ENCODE measurements at regions not wholly inside any gene's neighbourhood (a gene's known extent, or its start where the extent isn't known, plus 50 kb on each side); places are given as distances from the start of the nearest gene placed in this dataset.
"Not testable (repeated sequence)": the region's sequence is repeated elsewhere in the genome, so short reads cannot be mapped to it uniquely, and the experiment has no call there.

DNA sequence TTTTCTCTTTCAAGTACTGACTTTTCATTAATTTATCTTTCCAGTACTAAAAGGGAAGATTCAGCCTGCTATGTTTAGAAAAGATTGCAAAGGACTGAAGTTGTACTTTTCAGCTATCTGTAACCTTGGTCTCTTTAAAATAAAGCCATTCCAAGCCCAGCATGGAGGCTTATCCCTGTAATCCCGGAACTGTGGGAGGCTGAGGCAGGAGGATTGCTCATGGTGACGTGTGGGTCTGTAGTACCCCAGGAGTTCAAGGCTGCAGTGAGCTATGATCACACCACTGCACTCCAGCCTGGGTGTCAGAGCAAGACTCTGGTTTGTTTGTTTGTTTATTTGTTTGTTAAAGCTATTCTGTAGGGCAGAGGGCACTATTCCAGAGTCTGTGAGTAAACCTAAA lies 50.6 kb upstream of the TMEM170B start:
- Mint-ChIP-seq H3K4me1 (no peaks in the 10 kb centered on the region), H3K9me3 (no peaks in the 10 kb centered on the region), H3K4me3 (no peak overlapping the region), H3K27me3 (no peaks in the 10 kb centered on the region), H3K27ac (no peak overlapping the region), H3K36me3 (no peaks in the 10 kb centered on the region)
- ATAC-seq: no peak

DNA sequence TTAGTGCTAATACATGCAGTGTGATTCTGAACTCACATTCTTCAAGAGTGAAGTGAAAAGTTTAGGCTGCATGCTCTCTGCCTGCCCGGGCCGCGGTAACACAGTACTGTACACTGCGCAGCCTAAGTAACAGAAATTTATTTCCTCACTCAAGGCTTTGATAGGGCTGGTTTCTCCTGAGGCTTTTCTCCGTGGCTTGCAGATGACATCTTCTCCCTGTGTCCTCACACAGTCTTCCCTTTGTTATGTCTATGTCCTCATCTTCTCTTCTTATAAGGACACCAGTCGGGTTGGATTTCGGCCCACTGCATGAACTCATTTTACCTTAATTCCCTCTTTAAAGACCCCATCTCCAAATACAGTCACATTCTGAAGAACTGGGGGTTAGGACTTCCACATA lies 51.1 kb upstream of the TMEM170B start:
- ATAC-seq: no peak
- no peaks in the 10 kb centered on the region for H3K4me1 Mint-ChIP-seq
- H3K27me3 Mint-ChIP-seq: no peaks in the 10 kb centered on the region
- no peak overlapping the region for H3K4me3 Mint-ChIP-seq
- H3K9me3 Mint-ChIP-seq: no peaks in the 10 kb centered on the region
- no peaks in the 10 kb centered on the region for H3K36me3 Mint-ChIP-seq
- H3K27ac Mint-ChIP-seq: no peak overlapping the region

DNA sequence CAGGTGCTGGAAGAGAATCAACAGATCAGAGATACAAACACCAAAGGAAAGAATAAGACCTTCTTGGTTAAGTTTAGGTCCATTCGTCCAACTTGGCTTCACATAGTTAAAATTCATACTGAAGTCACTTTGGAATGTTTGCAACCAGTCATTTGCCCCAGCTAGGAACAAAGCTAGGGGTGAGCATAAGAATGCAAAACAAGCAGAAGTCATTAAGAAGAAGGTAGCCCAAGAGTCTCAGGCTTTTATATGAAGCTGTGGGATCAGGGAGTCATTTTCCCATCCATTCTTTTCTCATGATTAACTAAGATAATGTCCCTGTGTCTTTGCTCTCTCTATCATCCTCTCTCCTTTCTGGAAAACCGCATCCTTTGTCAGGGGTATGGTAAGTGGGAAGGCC lies 51.5 kb upstream of the TMEM170B start:
- Mint-ChIP-seq H3K27me3 (no peaks in the 10 kb centered on the region), H3K4me1 (no peaks in the 10 kb centered on the region), H3K9me3 (no peaks in the 10 kb centered on the region), H3K36me3 (no peaks in the 10 kb centered on the region), H3K4me3 (no peak overlapping the region), H3K27ac (no peak overlapping the region)
- no peak for ATAC-seq

DNA sequence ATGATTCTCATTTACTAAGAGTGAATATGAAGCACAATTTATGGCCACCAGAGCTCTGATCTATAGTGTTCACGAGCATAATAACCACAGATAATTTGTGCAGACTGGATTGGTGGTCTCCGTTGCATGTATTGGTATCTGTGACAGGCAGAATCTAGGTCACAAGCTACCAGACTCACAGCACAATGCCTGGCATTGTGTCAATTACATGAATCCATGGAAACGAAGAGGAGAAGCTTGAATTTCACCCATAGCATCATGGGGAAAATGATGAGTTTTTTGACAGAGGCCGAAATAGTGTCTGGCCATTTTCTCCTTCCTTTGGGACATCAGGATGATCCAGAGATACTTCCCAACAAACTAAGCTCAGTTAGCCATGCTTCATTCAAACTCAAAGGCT lies 52.3 kb upstream of the TMEM170B start:
- Mint-ChIP-seq H3K4me1 (no peaks in the 10 kb centered on the region), H3K36me3 (no peaks in the 10 kb centered on the region), H3K4me3 (no peak overlapping the region), H3K9me3 (no peaks in the 10 kb centered on the region), H3K27me3 (no peaks in the 10 kb centered on the region), H3K27ac (no peak overlapping the region)
- ATAC-seq: no peak

DNA sequence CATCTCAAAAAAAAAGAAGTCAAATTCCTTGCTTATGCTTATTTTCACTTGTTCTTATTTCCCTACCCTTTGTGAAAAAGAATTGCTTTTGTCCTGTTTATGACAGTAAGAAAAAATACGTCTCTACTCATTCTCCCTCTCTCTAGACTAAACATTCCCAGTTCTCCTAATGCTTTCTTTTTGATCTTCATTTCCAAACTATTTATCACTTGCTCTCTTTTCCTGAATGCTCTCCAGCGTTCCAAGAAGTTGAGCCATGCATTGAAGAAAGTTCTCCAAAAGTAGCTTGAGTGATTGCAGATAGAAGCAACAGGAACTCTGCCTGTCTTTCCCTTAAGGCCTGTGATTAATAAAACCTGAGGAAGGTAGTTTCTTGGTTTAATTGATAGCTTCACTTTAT lies 53.1 kb upstream of the TMEM170B start:
- Mint-ChIP-seq H3K27me3 (no peaks in the 10 kb centered on the region), H3K27ac (no peak overlapping the region), H3K36me3 (no peaks in the 10 kb centered on the region), H3K4me3 (no peak overlapping the region), H3K4me1 (no peaks in the 10 kb centered on the region), H3K9me3 (no peaks in the 10 kb centered on the region)
- ATAC-seq: no peak

DNA sequence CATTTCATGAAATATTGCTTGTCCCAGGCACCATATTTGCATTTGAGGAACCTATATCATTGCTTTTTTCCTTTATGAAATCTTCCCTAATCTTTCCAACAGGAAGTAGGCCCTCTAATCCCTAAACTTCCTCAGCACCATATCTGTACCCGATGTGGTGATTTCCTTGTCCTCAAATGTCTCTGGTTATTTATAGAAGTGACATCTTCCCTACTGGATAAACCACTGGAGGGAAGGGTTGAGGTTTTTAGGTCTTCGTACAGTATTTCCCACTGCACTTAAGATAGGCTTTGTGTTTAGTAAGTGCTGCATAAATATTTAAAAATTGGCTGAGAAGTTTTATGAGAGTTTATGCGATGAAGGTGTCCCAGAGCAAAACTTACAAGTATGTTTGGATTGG lies 54.9 kb upstream of the TMEM170B start:
- Mint-ChIP-seq H3K4me3 (no peak overlapping the region), H3K36me3 (no peaks in the 10 kb centered on the region), H3K27ac (no peak overlapping the region), H3K27me3 (no peaks in the 10 kb centered on the region), H3K4me1 (no peaks in the 10 kb centered on the region), H3K9me3 (no peaks in the 10 kb centered on the region)
- ATAC-seq: no peak

DNA sequence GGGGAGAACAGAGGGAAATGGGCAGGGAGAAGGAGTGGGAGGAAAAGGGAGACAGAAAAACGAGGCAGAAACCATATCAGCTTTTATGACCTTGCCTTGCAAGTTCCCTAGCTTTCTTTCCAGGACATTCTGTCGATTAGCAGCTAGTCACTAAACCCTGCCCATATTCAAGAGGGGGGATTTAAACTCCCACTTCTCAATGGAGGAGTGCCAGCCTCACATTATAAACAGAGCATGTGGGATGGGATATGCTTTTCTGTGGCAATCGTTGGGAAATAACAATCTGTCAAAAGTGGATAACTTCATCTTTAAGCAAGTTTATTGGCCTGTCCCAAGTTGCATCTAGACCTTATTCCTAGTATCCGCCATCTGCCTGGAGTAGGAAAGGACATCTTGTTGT lies 57.0 kb upstream of the TMEM170B start:
- H3K27ac Mint-ChIP-seq: no peak overlapping the region
- no peak overlapping the region for H3K4me3 Mint-ChIP-seq
- H3K27me3 Mint-ChIP-seq: no peaks in the 10 kb centered on the region
- no peak for ATAC-seq
- no peaks in the 10 kb centered on the region for H3K4me1 Mint-ChIP-seq
- H3K36me3 Mint-ChIP-seq: no peaks in the 10 kb centered on the region
- H3K9me3 Mint-ChIP-seq: no peaks in the 10 kb centered on the region

DNA sequence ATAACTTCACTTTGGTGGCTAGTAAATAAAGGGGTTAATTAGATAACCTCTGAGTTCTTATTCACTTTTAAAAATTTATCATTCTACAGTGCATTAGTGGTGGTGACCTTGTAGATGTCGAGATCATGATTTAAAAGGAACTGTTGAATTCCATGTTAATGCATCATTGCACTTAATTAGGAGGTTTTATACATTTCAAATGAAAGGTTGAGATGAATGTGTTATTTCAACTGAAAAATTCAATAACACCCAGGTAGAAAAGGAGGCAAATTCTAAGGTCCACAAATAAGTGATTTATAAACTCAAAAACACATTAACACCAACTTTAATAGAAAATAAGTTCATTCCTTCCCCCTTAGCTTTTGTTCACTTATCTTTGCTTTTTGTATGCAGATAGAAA lies 58.3 kb upstream of the TMEM170B start:
- Mint-ChIP-seq H3K27me3 (no peaks in the 10 kb centered on the region), H3K27ac (no peak overlapping the region), H3K9me3 (no peaks in the 10 kb centered on the region), H3K4me3 (no peak overlapping the region), H3K4me1 (peaks cover 4% of the 10 kb centered on the region), H3K36me3 (no peaks in the 10 kb centered on the region)
- ATAC-seq: no peak

DNA sequence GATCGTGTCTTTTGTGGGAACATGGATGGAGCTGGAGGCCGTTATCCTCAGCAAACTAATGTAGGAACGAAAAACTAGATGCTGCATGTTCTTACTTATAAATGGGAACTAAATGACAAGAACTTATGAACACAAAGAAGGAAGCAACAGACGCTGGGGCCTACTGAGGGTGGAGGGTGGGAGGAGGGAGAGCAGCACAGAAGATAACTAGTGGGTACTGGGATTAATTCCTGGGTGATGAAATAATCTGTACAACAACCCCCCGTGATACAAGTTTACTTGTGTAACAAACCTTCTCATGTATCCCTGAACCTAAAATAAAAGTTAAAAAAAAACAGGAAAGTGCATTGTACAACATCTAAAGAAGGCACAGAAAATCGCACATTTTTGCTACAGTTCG lies 59.0 kb upstream of the TMEM170B start:
- Mint-ChIP-seq H3K27ac (no peak overlapping the region), H3K9me3 (no peaks in the 10 kb centered on the region)

DNA sequence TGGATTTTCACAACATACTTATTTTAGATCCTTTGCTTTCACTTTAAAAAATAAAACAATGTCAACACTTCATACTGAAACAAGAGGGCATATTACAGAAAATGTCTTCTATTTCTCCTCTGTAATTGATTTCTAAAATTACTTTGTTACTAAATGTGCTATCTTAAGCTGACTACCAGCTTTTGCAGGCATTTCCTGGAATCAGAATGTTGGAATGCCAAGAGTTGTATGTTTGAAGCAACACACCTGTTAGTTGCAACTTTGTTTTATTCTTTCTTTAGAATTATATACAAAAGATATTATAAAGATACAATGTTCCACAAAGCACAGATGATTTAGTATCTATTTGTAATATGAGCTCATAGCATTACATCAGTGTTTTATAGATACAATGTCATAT lies 62.5 kb upstream of the TMEM170B start:
- Mint-ChIP-seq H3K4me3 (no peak overlapping the region), H3K27me3 (no peaks in the 10 kb centered on the region), H3K27ac (no peak overlapping the region), H3K36me3 (no peaks in the 10 kb centered on the region), H3K4me1 (peaks cover 7% of the 10 kb centered on the region), H3K9me3 (no peaks in the 10 kb centered on the region)
- ATAC-seq: no peak

More for the DNA sequence above, 59.0 kb upstream of the TMEM170B start:
- no peaks in the 10 kb centered on the region for H3K36me3 Mint-ChIP-seq
- peaks cover 7% of the 10 kb centered on the region for H3K4me1 Mint-ChIP-seq
- no peak for ATAC-seq
- H3K4me3 Mint-ChIP-seq: no peak overlapping the region
- no peaks in the 10 kb centered on the region for H3K27me3 Mint-ChIP-seq

DNA sequence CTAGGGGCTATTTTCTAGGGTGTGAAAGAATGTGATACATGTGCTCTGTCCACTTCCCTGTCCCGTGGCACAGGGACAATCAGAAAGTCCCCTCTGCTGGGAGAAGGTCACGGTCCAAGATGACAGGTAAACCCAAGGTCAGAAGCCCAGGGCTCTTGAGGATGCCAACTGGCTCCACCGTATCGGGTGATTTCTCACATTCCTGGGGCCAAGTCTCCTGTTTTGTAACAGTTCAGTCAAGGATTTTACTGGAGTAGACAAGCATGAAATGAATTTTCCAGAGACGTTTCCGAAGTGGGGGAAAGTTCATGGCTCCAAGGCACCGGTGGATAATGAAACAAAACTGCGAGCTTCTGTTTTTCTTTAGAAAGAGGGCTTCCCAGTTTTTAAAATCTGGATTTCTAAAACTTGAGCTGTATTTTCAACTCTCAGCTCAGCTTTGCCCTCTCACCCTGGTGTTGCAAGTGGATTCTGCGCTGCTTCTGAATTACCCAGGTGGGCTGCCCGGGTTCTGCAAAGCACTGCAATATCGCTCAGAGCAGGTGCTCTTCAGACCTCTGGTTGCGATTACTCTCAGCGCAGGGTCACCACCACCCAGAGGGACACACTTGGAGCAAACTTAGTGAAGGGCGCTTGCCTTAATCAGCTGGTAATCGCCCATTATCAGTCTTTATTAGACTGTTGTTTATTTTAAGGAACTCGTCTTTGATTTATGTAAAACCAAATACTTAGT lies 64.4 kb upstream of the TMEM170B start:
- no peak overlapping the region for H3K27ac Mint-ChIP-seq
- H3K4me1 Mint-ChIP-seq: peaks cover 15% of the 10 kb centered on the region
- no peaks in the 10 kb centered on the region for H3K27me3 Mint-ChIP-seq
- H3K36me3 Mint-ChIP-seq: no peaks in the 10 kb centered on the region
- ATAC-seq: no peak
- H3K9me3 Mint-ChIP-seq: no peaks in the 10 kb centered on the region
- H3K4me3 Mint-ChIP-seq: peak overlapping the region; percentile 39

DNA sequence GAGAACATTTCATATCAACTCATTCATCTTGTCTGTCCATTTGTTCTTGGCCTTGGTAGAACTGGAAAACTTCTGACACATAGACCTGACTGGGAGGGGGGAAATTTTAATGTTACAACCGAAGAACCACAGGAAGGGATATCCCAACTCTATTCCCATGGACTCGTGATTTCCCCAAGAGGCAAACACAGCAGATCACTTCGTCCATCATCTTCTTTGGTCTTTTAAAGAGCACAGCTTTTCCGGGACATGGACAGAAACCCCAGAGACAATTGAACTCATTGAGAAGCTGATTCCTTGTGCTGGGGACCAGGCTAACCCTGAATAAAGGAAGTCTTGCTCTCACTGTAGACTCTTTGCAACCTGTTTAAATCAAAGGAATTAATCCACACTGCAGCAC lies 66.3 kb upstream of the TMEM170B start:
- peaks cover 34% of the 10 kb centered on the region for H3K4me1 Mint-ChIP-seq
- no peak overlapping the region for H3K4me3 Mint-ChIP-seq
- no peaks in the 10 kb centered on the region for H3K27me3 Mint-ChIP-seq
- H3K9me3 Mint-ChIP-seq: no peaks in the 10 kb centered on the region
- H3K36me3 Mint-ChIP-seq: no peaks in the 10 kb centered on the region
- ATAC-seq: no peak
- no peak overlapping the region for H3K27ac Mint-ChIP-seq

DNA sequence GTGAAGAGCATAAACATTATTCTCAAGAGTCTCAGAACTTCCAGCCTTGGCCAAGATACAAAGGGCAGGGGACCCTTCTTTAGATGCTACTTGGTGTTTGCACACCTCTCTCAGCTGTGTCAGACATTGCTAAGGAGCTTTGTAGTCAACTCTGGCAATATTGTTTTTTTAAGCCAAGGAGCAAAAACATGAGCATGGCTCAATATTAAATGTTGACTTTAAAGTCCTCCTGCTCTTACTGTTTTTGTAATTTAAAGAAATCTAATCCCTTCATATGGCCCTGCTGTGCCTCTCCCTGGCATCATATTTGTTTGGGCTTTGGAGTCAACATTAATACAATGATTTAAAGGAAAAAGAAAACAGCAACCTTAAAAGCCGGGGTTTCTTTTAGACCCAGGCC lies 67.9 kb upstream of the TMEM170B start:
- no peaks in the 10 kb centered on the region for H3K9me3 Mint-ChIP-seq
- H3K4me1 Mint-ChIP-seq: peaks cover 37% of the 10 kb centered on the region
- H3K36me3 Mint-ChIP-seq: no peaks in the 10 kb centered on the region
- no peak overlapping the region for H3K27ac Mint-ChIP-seq
- no peak for ATAC-seq
- no peak overlapping the region for H3K4me3 Mint-ChIP-seq
- H3K27me3 Mint-ChIP-seq: no peaks in the 10 kb centered on the region

DNA sequence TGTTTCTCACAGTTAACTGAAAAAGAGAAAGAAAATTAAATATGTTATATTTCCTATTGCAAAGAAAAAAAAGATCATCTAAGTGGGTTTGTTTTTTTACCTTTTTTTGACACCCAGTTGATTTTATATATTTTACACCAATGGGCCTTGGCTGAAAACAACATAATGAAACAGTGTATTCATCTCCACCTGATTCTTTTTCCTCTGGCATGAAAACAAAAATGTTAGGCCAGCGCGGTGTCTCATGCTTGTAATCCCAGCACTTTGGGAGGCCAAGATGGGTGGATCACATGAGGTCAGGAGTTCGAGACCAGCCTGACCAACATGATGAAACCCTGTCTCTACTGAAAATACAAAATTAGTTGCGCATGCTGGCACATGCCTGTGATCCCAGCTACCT lies 69.3 kb upstream of the TMEM170B start:
- Mint-ChIP-seq H3K4me1 (peaks cover 30% of the 10 kb centered on the region), H3K27ac (peak overlapping the region; percentile 62)
- H3K9me3 Mint-ChIP-seq, H3K27me3 Mint-ChIP-seq, H3K36me3 Mint-ChIP-seq, ATAC-seq, H3K4me3 Mint-ChIP-seq: not testable (repeated sequence)

DNA sequence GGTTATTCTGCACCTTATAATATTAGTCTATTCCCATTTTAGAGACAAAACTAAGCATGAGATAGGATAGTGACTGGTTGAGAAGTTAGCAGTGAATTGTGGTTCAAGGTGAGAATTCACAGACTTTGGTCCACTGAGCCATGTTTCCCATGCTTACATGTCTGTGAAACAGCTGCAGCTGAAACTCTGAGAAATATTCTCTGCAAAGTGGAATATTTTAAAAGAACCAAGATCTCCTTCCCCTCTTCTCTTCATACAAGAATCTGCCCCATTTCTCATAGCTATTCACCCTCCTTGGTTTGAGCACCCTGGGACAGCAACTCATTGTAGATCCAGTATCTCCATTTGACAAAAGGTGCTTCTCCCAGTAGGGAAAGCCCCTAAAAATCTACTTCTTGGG lies 70.2 kb upstream of the TMEM170B start:
- H3K36me3 Mint-ChIP-seq: no peaks in the 10 kb centered on the region
- H3K4me1 Mint-ChIP-seq: peaks cover 30% of the 10 kb centered on the region

DNA sequence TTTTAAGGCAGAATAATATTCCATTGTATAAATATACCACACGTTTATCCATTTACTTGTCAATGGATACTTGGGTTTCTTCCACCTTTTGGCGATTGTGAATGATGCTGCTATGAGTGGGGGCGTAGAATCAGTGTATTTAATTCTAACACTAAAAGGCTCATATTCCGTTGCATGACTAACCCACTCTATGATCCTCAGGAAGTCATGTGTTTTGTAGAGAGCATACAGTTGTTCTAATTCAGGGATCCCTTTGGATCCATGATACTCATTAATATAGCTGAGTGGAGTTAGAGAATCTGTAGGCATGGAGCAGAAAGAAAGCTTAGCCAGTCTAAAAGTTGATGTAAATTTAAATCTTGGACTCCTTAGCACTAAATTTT lies 74.2 kb upstream of the TMEM170B start:
- Mint-ChIP-seq H3K27me3 (no peaks in the 10 kb centered on the region), H3K4me3 (no peak overlapping the region), H3K27ac (no peak overlapping the region), H3K9me3 (no peaks in the 10 kb centered on the region), H3K4me1 (peaks cover 54% of the 10 kb centered on the region), H3K36me3 (no peaks in the 10 kb centered on the region)
- ATAC-seq: no peak

More for the DNA sequence above, 70.2 kb upstream of the TMEM170B start:
- H3K27me3 Mint-ChIP-seq: no peaks in the 10 kb centered on the region
- H3K4me3 Mint-ChIP-seq: no peak overlapping the region
- no peaks in the 10 kb centered on the region for H3K9me3 Mint-ChIP-seq
- H3K27ac Mint-ChIP-seq: peak overlapping the region; percentile 62
- no peak for ATAC-seq
